ENCODE measurements at regions not wholly inside any gene's neighbourhood (a gene's known extent, or its start where the extent isn't known, plus 50 kb on each side); places are given as distances from the start of the nearest gene placed in this dataset.

DNA sequence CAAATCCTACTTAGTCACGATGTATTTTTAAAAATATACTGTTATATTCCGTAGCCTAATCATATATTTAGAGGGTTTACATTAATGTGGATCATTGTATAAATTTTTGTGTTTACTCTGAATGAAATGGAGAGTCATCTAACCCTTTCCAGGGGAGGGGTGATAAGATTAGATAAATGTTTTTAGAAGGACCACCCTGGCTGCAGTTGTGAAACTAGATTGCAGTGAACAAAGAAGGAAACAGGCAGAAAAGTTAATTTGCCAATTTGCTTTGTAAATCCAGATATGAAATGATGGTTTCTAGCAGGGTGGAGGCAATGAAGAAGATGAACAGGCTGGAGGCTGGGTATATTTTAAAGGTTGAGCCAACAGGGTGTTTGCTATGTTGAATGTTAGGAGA, 477.7 kb upstream of the ZMIZ1 start:
- Histone ChIP-seq H3K9ac (ENCODE audit: low read depth, low read length) (no peak overlapping the region), H3K4me1 (ENCODE audit: control insufficient read depth, insufficient read depth, low read length) (no peaks in the 10 kb centered on the region), H3K27me3 (ENCODE audit: control insufficient read depth, insufficient read depth, low read length) (no peaks in the 10 kb centered on the region), H3K4me3 (ENCODE audit: low read depth, low read length) (no peak overlapping the region), H3K36me3 (ENCODE audit: control insufficient read depth, insufficient read depth, low read length) (no peaks in the 10 kb centered on the region), H3K9me3 (ENCODE audit: control insufficient read depth, insufficient read depth, low read length) (no peaks in the 10 kb centered on the region)

DNA sequence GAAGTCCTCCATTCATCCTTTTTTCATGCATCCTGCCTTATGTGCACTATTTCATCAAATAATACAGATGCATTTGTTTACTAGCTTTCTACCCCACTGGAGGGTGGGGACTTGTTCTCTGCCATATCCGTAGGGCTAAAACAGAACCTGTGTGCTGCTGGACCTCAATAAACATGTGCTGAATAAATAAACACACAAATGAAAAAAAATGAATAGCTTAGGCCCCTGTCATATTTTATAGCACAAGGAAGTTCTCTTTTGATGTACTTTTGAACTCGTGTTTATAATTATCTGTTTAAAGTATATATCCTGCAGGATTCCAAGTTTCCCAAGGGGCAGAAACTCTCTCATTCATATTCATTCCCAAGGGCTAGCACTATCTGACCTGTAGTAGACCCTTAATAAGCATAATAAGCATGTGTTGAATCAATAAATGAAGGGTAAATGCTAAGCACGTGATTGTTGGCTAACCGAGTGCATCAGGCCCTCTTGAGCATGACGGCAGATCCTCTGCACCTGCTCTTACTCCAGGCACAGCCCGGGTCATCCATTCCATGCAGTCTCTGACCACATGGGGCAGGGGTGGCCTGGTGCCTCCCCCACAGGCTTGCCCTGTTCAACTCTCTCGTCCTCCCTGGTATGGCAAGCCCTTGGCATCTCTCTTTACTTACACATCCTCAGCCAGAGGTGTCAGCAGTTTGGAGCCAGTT, 474.1 kb upstream of the ZMIZ1 start:
- H3K4me3 ChIP-seq (ENCODE audit: low read depth, low read length) = no peak overlapping the region
- no peaks in the 10 kb centered on the region for H3K4me1 ChIP-seq (ENCODE audit: control insufficient read depth, insufficient read depth, low read length)
- H3K36me3 ChIP-seq (ENCODE audit: control insufficient read depth, insufficient read depth, low read length) = no peaks in the 10 kb centered on the region
- no peaks in the 10 kb centered on the region for H3K27me3 ChIP-seq (ENCODE audit: control insufficient read depth, insufficient read depth, low read length)
- H3K9me3 ChIP-seq (ENCODE audit: control insufficient read depth, insufficient read depth, low read length) = no peaks in the 10 kb centered on the region
- no peak overlapping the region for H3K9ac ChIP-seq (ENCODE audit: low read depth, low read length)

- Histone ChIP-seq H3K27me3 (ENCODE audit: control insufficient read depth, insufficient read depth, low read length) (no peaks in the 10 kb centered on the region), H3K9ac (ENCODE audit: low read depth, low read length) (no peak overlapping the region), H3K36me3 (ENCODE audit: control insufficient read depth, insufficient read depth, low read length) (no peaks in the 10 kb centered on the region), H3K9me3 (ENCODE audit: control insufficient read depth, insufficient read depth, low read length) (no peaks in the 10 kb centered on the region), H3K4me1 (ENCODE audit: control insufficient read depth, insufficient read depth, low read length) (no peaks in the 10 kb centered on the region), H3K4me3 (ENCODE audit: low read depth, low read length) (no peak overlapping the region)
Measured at GRCh38 chr10:78595269-78595619, 473.5 kb upstream of the ZMIZ1 start.

GRCh38 chr10:78596556-78596955, 472.2 kb upstream of the ZMIZ1 start:
- Histone ChIP-seq H3K4me3 (ENCODE audit: low read depth, low read length) (no peak overlapping the region), H3K4me1 (ENCODE audit: control insufficient read depth, insufficient read depth, low read length) (no peaks in the 10 kb centered on the region), H3K36me3 (ENCODE audit: control insufficient read depth, insufficient read depth, low read length) (no peaks in the 10 kb centered on the region), H3K27me3 (ENCODE audit: control insufficient read depth, insufficient read depth, low read length) (no peaks in the 10 kb centered on the region), H3K9ac (ENCODE audit: low read depth, low read length) (no peak overlapping the region), H3K9me3 (ENCODE audit: control insufficient read depth, insufficient read depth, low read length) (no peaks in the 10 kb centered on the region)

DNA sequence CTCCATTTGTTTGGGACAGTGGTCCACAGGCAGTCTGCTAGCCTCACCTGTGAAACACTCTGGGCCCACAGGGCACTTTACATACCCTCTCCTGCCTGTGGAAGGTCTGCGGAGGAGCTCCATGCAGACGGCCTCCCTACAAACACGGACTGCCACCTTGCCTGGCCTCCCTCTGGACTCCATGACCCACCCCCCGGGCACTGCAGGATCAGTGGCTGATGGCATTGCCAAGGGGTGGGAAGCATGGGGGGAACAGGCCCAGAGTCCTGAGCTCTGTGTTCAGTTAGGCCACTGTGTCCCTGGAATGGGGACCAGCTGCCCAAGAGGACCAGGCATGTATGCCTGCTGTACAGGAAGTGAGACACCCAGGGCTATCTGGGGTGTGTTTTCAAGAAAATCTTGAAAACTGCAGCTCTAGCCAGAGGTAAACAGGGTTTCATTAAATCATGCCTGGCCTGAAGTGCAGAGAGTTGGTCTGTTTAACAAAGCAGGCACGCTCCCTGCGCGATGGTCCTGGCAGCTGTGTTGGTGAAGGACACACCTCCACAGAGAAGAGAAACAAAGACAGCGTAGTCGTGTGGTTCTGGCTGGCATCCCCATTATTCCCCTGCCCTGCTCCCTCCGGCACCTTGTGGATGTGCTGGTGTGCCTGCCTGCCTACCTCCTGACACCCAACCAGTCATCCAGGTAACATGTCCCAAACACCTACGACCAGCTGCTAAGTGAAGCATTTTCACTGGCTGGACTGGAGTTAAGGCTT, 470.8 kb upstream of the ZMIZ1 start:
- no peaks in the 10 kb centered on the region for H3K36me3 ChIP-seq (ENCODE audit: control insufficient read depth, insufficient read depth, low read length)
- H3K27me3 ChIP-seq (ENCODE audit: control insufficient read depth, insufficient read depth, low read length) = no peaks in the 10 kb centered on the region
- H3K9ac ChIP-seq (ENCODE audit: low read depth, low read length) = no peak overlapping the region
- H3K9me3 ChIP-seq (ENCODE audit: control insufficient read depth, insufficient read depth, low read length) = no peaks in the 10 kb centered on the region
- H3K4me3 ChIP-seq (ENCODE audit: low read depth, low read length) = no peak overlapping the region
- no peaks in the 10 kb centered on the region for H3K4me1 ChIP-seq (ENCODE audit: control insufficient read depth, insufficient read depth, low read length)

GRCh38 chr10:78599122-78599853, 469.5 kb upstream of the ZMIZ1 start:
- Histone ChIP-seq H3K36me3 (ENCODE audit: control insufficient read depth, insufficient read depth, low read length) (no peaks in the 10 kb centered on the region), H3K4me1 (ENCODE audit: control insufficient read depth, insufficient read depth, low read length) (no peaks in the 10 kb centered on the region), H3K9me3 (ENCODE audit: control insufficient read depth, insufficient read depth, low read length) (no peaks in the 10 kb centered on the region), H3K27me3 (ENCODE audit: control insufficient read depth, insufficient read depth, low read length) (no peaks in the 10 kb centered on the region), H3K4me3 (ENCODE audit: low read depth, low read length) (no peak overlapping the region), H3K9ac (ENCODE audit: low read depth, low read length) (no peak overlapping the region)

DNA sequence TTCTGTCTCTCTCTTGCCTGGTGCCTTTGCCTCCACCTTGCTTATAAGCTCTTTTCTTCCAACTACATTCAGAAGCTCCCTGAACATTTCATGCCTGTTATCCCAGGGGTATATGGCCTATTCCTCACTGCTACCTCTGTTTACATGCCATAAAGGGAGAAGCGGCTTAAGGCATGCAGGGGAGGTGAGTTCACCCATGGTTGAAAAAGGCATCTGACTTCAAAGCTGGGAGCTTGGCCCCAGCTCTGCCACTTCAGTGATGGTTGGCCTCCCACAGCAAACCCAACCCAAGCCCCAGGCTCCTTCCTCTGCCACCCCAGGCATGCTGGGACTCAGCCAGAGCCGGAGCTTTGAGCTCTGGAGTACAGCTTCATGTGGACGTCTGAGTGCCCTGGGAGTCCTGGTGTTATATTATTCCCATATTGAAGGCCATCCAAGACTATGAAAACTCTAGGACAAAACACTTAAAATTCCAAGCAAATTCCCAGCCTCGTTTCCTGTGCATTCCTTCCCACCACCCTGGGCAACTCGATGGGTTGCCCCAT, 468.6 kb upstream of the ZMIZ1 start:
- H3K27me3 ChIP-seq (ENCODE audit: control insufficient read depth, insufficient read depth, low read length) = no peaks in the 10 kb centered on the region
- no peaks in the 10 kb centered on the region for H3K36me3 ChIP-seq (ENCODE audit: control insufficient read depth, insufficient read depth, low read length)
- H3K4me3 ChIP-seq (ENCODE audit: low read depth, low read length) = no peak overlapping the region
- no peaks in the 10 kb centered on the region for H3K4me1 ChIP-seq (ENCODE audit: control insufficient read depth, insufficient read depth, low read length)
- no peaks in the 10 kb centered on the region for H3K9me3 ChIP-seq (ENCODE audit: control insufficient read depth, insufficient read depth, low read length)
- no peak overlapping the region for H3K9ac ChIP-seq (ENCODE audit: low read depth, low read length)

DNA sequence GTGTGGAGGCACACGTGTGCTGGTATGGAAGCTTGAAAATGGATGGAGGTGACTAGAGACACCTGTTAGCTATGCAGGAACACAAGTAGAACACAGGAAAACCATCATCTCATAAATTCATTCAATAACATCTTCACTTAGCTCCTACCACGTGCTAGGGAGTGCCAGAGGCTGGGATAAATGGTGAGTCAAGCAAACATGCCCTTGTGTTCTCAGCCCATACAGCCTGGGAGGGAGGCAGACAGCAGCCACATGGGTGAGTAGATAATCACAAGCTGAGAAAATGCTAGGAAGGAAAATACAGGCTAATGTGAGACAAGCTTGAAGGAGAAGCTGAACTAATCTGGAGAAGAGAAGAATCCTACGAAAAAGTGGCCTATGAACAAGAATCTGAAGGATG, 468.0 kb upstream of the ZMIZ1 start:
- no peaks in the 10 kb centered on the region for H3K9me3 ChIP-seq (ENCODE audit: control insufficient read depth, insufficient read depth, low read length)
- H3K9ac ChIP-seq (ENCODE audit: low read depth, low read length) = no peak overlapping the region
- no peaks in the 10 kb centered on the region for H3K27me3 ChIP-seq (ENCODE audit: control insufficient read depth, insufficient read depth, low read length)
- H3K4me3 ChIP-seq (ENCODE audit: low read depth, low read length) = no peak overlapping the region
- no peaks in the 10 kb centered on the region for H3K4me1 ChIP-seq (ENCODE audit: control insufficient read depth, insufficient read depth, low read length)
- H3K36me3 ChIP-seq (ENCODE audit: control insufficient read depth, insufficient read depth, low read length) = no peaks in the 10 kb centered on the region

DNA sequence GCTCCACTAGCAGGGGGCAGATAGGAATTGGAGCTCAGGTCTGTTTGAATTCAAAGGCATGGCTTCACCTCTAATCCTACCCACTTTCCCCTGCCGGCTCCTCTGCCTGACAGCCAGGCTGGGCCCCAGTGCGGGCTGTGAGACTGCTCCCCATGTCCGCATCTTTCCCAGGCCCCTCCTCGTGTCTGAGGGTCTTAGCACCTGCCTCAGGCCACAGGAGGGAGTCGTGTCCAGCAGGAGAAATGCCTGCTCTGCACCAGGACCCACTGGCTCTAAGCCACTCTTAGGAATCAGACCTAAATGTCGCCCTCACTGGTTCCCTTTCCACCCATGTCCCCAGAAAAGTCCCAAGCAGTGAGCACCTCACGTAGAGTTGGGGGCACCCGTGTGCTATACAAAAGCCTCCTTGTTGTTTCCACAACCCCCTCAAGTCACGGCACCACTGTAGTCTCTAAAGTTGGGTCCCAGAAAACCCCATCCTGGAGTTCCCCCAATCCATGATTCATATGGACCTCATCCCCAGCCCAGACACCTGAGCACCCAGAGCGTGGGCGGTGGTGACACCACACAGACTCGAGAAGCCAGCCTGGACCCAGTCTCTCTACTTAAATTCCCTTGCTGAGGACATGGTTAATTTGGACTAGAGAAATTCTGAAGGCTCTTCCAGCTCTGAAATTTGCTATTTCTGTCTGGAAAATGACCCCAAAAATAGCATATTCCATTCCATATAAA, 466.4 kb upstream of the ZMIZ1 start:
- H3K4me1 ChIP-seq (ENCODE audit: control insufficient read depth, insufficient read depth, low read length) = no peaks in the 10 kb centered on the region
- no peaks in the 10 kb centered on the region for H3K36me3 ChIP-seq (ENCODE audit: control insufficient read depth, insufficient read depth, low read length)
- no peak overlapping the region for H3K4me3 ChIP-seq (ENCODE audit: low read depth, low read length)
- H3K9ac ChIP-seq (ENCODE audit: low read depth, low read length) = no peak overlapping the region
- H3K9me3 ChIP-seq (ENCODE audit: control insufficient read depth, insufficient read depth, low read length) = no peaks in the 10 kb centered on the region
- H3K27me3 ChIP-seq (ENCODE audit: control insufficient read depth, insufficient read depth, low read length) = no peaks in the 10 kb centered on the region

DNA sequence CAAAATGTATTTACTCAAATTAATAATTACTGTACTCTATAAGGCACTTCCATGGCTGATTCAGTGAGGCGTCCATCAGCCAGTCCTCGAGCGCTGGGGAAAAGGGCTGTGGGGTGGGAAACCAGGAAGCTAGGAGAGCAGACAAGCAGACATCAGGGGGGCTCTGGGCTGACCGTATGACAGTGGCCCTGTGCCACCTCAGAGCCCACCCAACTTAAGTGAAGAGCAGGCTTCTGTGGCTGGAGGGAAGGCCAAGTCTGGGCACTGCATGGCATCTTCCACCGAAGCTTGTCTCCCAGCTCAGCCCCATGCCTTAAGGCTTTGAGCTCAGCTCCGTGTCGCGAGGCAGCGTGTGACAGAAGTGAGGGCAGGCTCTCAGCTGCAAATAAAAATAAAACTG, 464.5 kb upstream of the ZMIZ1 start:
- Histone ChIP-seq H3K9ac (ENCODE audit: low read depth, low read length) (no peak overlapping the region), H3K27me3 (ENCODE audit: control insufficient read depth, insufficient read depth, low read length) (no peaks in the 10 kb centered on the region), H3K4me3 (ENCODE audit: low read depth, low read length) (no peak overlapping the region), H3K36me3 (ENCODE audit: control insufficient read depth, insufficient read depth, low read length) (no peaks in the 10 kb centered on the region), H3K9me3 (ENCODE audit: control insufficient read depth, insufficient read depth, low read length) (no peaks in the 10 kb centered on the region), H3K4me1 (ENCODE audit: control insufficient read depth, insufficient read depth, low read length) (no peaks in the 10 kb centered on the region)

- Histone ChIP-seq H3K36me3 (ENCODE audit: control insufficient read depth, insufficient read depth, low read length) (no peaks in the 10 kb centered on the region), H3K27me3 (ENCODE audit: control insufficient read depth, insufficient read depth, low read length) (no peaks in the 10 kb centered on the region), H3K4me1 (ENCODE audit: control insufficient read depth, insufficient read depth, low read length) (no peaks in the 10 kb centered on the region), H3K4me3 (ENCODE audit: low read depth, low read length) (no peak overlapping the region), H3K9me3 (ENCODE audit: control insufficient read depth, insufficient read depth, low read length) (no peaks in the 10 kb centered on the region), H3K9ac (ENCODE audit: low read depth, low read length) (no peak overlapping the region)
Measured at GRCh38 chr10:78604721-78605120, 464.0 kb upstream of the ZMIZ1 start.
